ENCODE measurements at regions not wholly inside any gene's neighbourhood (a gene's known extent, or its start where the extent isn't known, plus 50 kb on each side); places are given as distances from the start of the nearest gene placed in this dataset.

GRCh38 chr2:223692191-223692947 is 90.2 kb upstream of the SCG2 start:
- TF ChIP-seq CTCF (IDR thresholded peaks at IDR 0.05; ENCODE audit: low read length) (peak; percentile 49), EZH2 (IDR thresholded peaks at IDR 0.05; ENCODE audit: borderline replicate concordance, low read length) (no peak)
